H9 (cell line): ENCODE measurements at regions not wholly inside any gene's neighbourhood (a gene's known extent, or its start where the extent isn't known, plus 50 kb on each side); places are given as distances from the start of the nearest gene placed in this dataset.

Source experiments
- DNase-seq: peaks from one replicate; pipeline ENCODE4 v3.0.0-alpha.2; 2017
- H2AFZ ChIP-seq: one replicate; pipeline ENCODE4 v1.6.1; 2013; ENCODE audit warnings: mild to moderate bottlenecking, low read length, control low read depth, moderate library complexity
- H2AK5ac ChIP-seq: 2 replicates; pipeline ENCODE4 v1.6.1; 2013; ENCODE audit warnings: low read length, control low read depth, mixed read lengths; ENCODE audit not compliant: insufficient read length
- H2BK120ac ChIP-seq: one replicate; pipeline ENCODE4 v1.6.1; 2013; ENCODE audit warnings: low read depth, mild to moderate bottlenecking, low read length, control low read depth, inconsistent platforms; ENCODE audit not compliant: poor library complexity, severe bottlenecking
- H2BK12ac ChIP-seq: 2 replicates; pipeline ENCODE4 v1.6.1; 2013; ENCODE audit warnings: low read length, control low read depth, mixed read lengths, low read depth; ENCODE audit not compliant: insufficient read length
- H2BK15ac ChIP-seq: 2 replicates; pipeline ENCODE4 v1.6.1; 2013; ENCODE audit warnings: low read depth, low read length, control low read depth
- H2BK20ac ChIP-seq: one replicate; pipeline ENCODE4 v1.6.1; 2013; ENCODE audit warnings: low read depth, mild to moderate bottlenecking, low read length, control low read depth, inconsistent platforms; ENCODE audit not compliant: poor library complexity, severe bottlenecking
- H2BK5ac ChIP-seq: 2 replicates; pipeline ENCODE4 v1.6.1; 2013; ENCODE audit warnings: low read length, control low read depth, mixed read lengths; ENCODE audit not compliant: insufficient read length
- H3K14ac ChIP-seq: 2 replicates; pipeline ENCODE4 v1.6.1; 2013; ENCODE audit warnings: low read length, control low read depth; ENCODE audit not compliant: insufficient read depth
- H3K18ac ChIP-seq: 2 replicates; pipeline ENCODE4 v1.6.1; 2013; ENCODE audit warnings: low read depth, mild to moderate bottlenecking, mixed read lengths, low read length, control low read depth; ENCODE audit not compliant: insufficient read length
- H3K23ac ChIP-seq: 2 replicates; pipeline ENCODE4 v1.6.1; 2013; ENCODE audit warnings: low read length, control low read depth, mixed read lengths, low read depth; ENCODE audit not compliant: insufficient read length
- H3K23me2 ChIP-seq: 2 replicates; pipeline ENCODE4 v1.6.1; 2013; ENCODE audit warnings: low read depth, mild to moderate bottlenecking, mixed read lengths, low read length, control low read depth; ENCODE audit not compliant: insufficient read length, poor library complexity, severe bottlenecking
- H3K27ac ChIP-seq: 2 replicates; pipeline ENCODE4 v1.5.1; 2013; ENCODE audit warnings: low read length, control low read depth, mixed read lengths, low read depth; ENCODE audit not compliant: insufficient read length
- H3K27me3 ChIP-seq: 2 replicates; pipeline ENCODE4 v1.6.1; 2013; ENCODE audit warnings: low read length, control low read depth, inconsistent platforms; ENCODE audit not compliant: insufficient read depth
- H3K4ac ChIP-seq: 2 replicates; pipeline ENCODE4 v1.6.1; 2013; ENCODE audit warnings: low read depth, mild to moderate bottlenecking, control low read depth, inconsistent platforms, low read length, moderate library complexity
- H3K4me1 ChIP-seq: 2 replicates; pipeline ENCODE4 v1.6.1; 2013; ENCODE audit warnings: low read length, control low read depth, inconsistent platforms; ENCODE audit not compliant: insufficient read depth
- H3K4me2 ChIP-seq: 2 replicates; pipeline ENCODE4 v1.6.1; 2013; ENCODE audit warnings: low read length, control low read depth, mixed read lengths; ENCODE audit not compliant: insufficient read length, insufficient read depth
- H3K56ac ChIP-seq: 2 replicates; pipeline ENCODE4 v1.6.1; 2013; ENCODE audit warnings: low read depth, mild to moderate bottlenecking, mixed read lengths, low read length, control low read depth; ENCODE audit not compliant: insufficient read length
- H3K79me1 ChIP-seq: 2 replicates; pipeline ENCODE4 v1.6.1; 2013; ENCODE audit warnings: low read depth, mild to moderate bottlenecking, moderate library complexity, low read length, control low read depth, inconsistent platforms; ENCODE audit not compliant: insufficient read depth, poor library complexity, severe bottlenecking
- H3K79me2 ChIP-seq: 2 replicates; pipeline ENCODE4 v1.6.1; 2013; ENCODE audit warnings: low read length, control low read depth, inconsistent platforms; ENCODE audit not compliant: insufficient read depth
- H3K9ac ChIP-seq: 2 replicates; pipeline ENCODE4 v1.6.1; 2013; ENCODE audit warnings: low read length, control low read depth, mixed read lengths; ENCODE audit not compliant: insufficient read length; ENCODE audit errors: extremely low read depth
- H3K9me3 ChIP-seq: one replicate; pipeline ENCODE4 v1.6.1; 2013; ENCODE audit warnings: low read depth, low read length, inconsistent platforms; ENCODE audit not compliant: control insufficient read depth
- H3T11ph ChIP-seq: one replicate; pipeline ENCODE4 v1.6.1; 2013; ENCODE audit warnings: mild to moderate bottlenecking, low read length, control low read depth, inconsistent platforms
- H4K20me1 ChIP-seq: one replicate; pipeline ENCODE4 v1.6.1; 2013; ENCODE audit not compliant: control insufficient read depth, insufficient read length, insufficient read depth
- H4K5ac ChIP-seq: 2 replicates; pipeline ENCODE4 v1.6.1; 2013; ENCODE audit warnings: low read depth, mild to moderate bottlenecking, mixed read lengths, low read length, control low read depth; ENCODE audit not compliant: insufficient read length
- H4K8ac ChIP-seq: replicated peaks from 2 replicates; pipeline ENCODE4 v1.6.1; 2013; ENCODE audit warnings: low read length, control low read depth, mixed read lengths, low read depth; ENCODE audit not compliant: insufficient read length
- H4K91ac ChIP-seq: 2 replicates; pipeline ENCODE4 v1.6.1; 2013; ENCODE audit warnings: low read depth, mild to moderate bottlenecking, moderate library complexity, mixed read lengths, low read length, control low read depth; ENCODE audit not compliant: insufficient read length
- H3K27ac Mint-ChIP-seq, 3 experiments: 2 replicates in 2 of 3; 3 replicates in 1 of 3; pipeline ENCODE4 v1.8.0; 2020 to 2021; ENCODE audit warnings: mixed read lengths in 3 of 3, mild to moderate bottlenecking in 1 of 3, moderate library complexity in 1 of 3
- H3K27me3 Mint-ChIP-seq: 2 replicates; pipeline ENCODE4 v1.8.0; 2021; ENCODE audit warnings: low read depth, mild to moderate bottlenecking, moderate library complexity, mixed read lengths
- H3K36me3 Mint-ChIP-seq, 3 experiments: 2 replicates in 2 of 3; 3 replicates in 1 of 3; pipeline ENCODE4 v1.8.0; 2020 to 2021; ENCODE audit warnings: low read depth in 3 of 3, mixed read lengths in 3 of 3; ENCODE audit not compliant: insufficient read depth in 1 of 3
- H3K4me1 Mint-ChIP-seq, 2 experiments: 2 replicates each; pipeline ENCODE4 v1.8.0; 2020; ENCODE audit warnings: mixed read lengths in 2 of 2
- H3K4me3 Mint-ChIP-seq, 2 experiments: 2 replicates in 1 of 2; 3 replicates in 1 of 2; pipeline ENCODE4 v1.8.0; 2020 to 2021; ENCODE audit warnings: mild to moderate bottlenecking in 2 of 2, mixed read lengths in 2 of 2, moderate library complexity in 1 of 2
- H3K9me3 Mint-ChIP-seq, 2 experiments: 2 replicates in 1 of 2; 3 replicates in 1 of 2; pipeline ENCODE4 v1.8.0; 2020; ENCODE audit warnings: mild to moderate bottlenecking in 2 of 2, mixed read lengths in 2 of 2, moderate library complexity in 1 of 2
- TF ChIP-seq, protein P1 (sequence below): fragments of 200-600 bp; sonication (generic); conservative IDR thresholded peaks from 3 replicates; pipeline ENCODE4 v1.8.0; 2021; ENCODE audit warnings: antibody characterized with exemption, mild to moderate bottlenecking

- no peak overlapping the region for H3K27ac Mint-ChIP-seq
- Histone ChIP-seq H3K9me3 (no peaks in the 10 kb centered on the region), H2BK20ac (no peak overlapping the region), H3K14ac (no peak overlapping the region), H3K27me3 (no peaks in the 10 kb centered on the region), H2BK120ac (no peak overlapping the region), H3K79me1 (no peaks in the 10 kb centered on the region), H3K18ac (no peak overlapping the region), H4K20me1 (no peaks in the 10 kb centered on the region), H4K5ac (no peak overlapping the region), H2BK15ac (no peak overlapping the region), H2BK12ac (no peak overlapping the region), H4K91ac (no peak overlapping the region), H2AK5ac (no peak overlapping the region), H3K4me2 (no peak overlapping the region), H4K8ac (no peak overlapping the region), H3T11ph (no peak overlapping the region), H3K9ac (no peak overlapping the region), H3K23me2 (no peaks in the 10 kb centered on the region), H3K79me2 (no peaks in the 10 kb centered on the region), H3K23ac (no peak overlapping the region), H2AFZ (no peak overlapping the region), H3K4ac (no peak overlapping the region), H3K56ac (no peak overlapping the region), H2BK5ac (no peak overlapping the region), H3K27ac (no peak overlapping the region), H3K4me1 (no peaks in the 10 kb centered on the region)
- TF ChIP-seq, protein P1, sequence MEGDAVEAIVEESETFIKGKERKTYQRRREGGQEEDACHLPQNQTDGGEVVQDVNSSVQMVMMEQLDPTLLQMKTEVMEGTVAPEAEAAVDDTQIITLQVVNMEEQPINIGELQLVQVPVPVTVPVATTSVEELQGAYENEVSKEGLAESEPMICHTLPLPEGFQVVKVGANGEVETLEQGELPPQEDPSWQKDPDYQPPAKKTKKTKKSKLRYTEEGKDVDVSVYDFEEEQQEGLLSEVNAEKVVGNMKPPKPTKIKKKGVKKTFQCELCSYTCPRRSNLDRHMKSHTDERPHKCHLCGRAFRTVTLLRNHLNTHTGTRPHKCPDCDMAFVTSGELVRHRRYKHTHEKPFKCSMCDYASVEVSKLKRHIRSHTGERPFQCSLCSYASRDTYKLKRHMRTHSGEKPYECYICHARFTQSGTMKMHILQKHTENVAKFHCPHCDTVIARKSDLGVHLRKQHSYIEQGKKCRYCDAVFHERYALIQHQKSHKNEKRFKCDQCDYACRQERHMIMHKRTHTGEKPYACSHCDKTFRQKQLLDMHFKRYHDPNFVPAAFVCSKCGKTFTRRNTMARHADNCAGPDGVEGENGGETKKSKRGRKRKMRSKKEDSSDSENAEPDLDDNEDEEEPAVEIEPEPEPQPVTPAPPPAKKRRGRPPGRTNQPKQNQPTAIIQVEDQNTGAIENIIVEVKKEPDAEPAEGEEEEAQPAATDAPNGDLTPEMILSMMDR: no peak
- H3K36me3 Mint-ChIP-seq: no peaks in the 10 kb centered on the region
- no peaks in the 10 kb centered on the region; the same call in none of the 2 replicates for H3K27me3 Mint-ChIP-seq
- no peak overlapping the region for H3K4me3 Mint-ChIP-seq
- no peak for DNase-seq
- peaks cover 0 to 2% of the 10 kb centered on the region in 2 experiments; a peak in 1 of 5 replicates for H3K9me3 Mint-ChIP-seq
- peaks cover 2 to 5% of the 10 kb centered on the region in 2 experiments; a peak in 2 of 4 replicates for H3K4me1 Mint-ChIP-seq
These were observed 407.4 kb downstream of the ENC1 start for GRCh38 chr5:74233091-74233490.
